GM23338 (cell line): ENCODE measurements at regions not wholly inside any gene's neighbourhood (a gene's known extent, or its start where the extent isn't known, plus 50 kb on each side); places are given as distances from the start of the nearest gene placed in this dataset.

ENCODE experiments used
- ATAC-seq: fragments of 200-7000 bp; cut with Tn5 transposase; 3 replicates; pipeline ENCODE4 v1.9.1; 2020
- DNase-seq: peaks from one replicate; pipeline ENCODE4 v3.0.0-alpha.2; 2015; ENCODE audit warnings: low spot score
- H2AFZ ChIP-seq: fragments of 200-600 bp; sonication (generic); 2 replicates; pipeline ENCODE4 v1.8.0; 2016; ENCODE audit warnings: antibody characterized with exemption, mild to moderate bottlenecking, moderate library complexity
- H3F3A ChIP-seq: fragments of 200-600 bp; sonication (generic); replicated peaks from 2 replicates; pipeline ENCODE4 v1.8.0; 2017; ENCODE audit warnings: antibody characterized with exemption, mixed run types, low read depth
- H3K27ac ChIP-seq: fragments of 200-600 bp; sonication (generic); 2 replicates; pipeline ENCODE4 v1.6.1; 2016; ENCODE audit warnings: low read depth
- H3K27me3 ChIP-seq: fragments of 200-600 bp; sonication (generic); 2 replicates; pipeline ENCODE4 v1.8.0; 2016; ENCODE audit warnings: mild to moderate bottlenecking, mixed run types, moderate library complexity; ENCODE audit not compliant: insufficient read depth
- H3K36me3 ChIP-seq: fragments of 200-600 bp; sonication (generic); 2 replicates; pipeline ENCODE4 v1.8.0; 2016; ENCODE audit warnings: mild to moderate bottlenecking; ENCODE audit not compliant: insufficient read depth
- H3K4me1 ChIP-seq: fragments of 200-600 bp; sonication (generic); 2 replicates; pipeline ENCODE4 v1.8.0; 2016; ENCODE audit warnings: mild to moderate bottlenecking, moderate library complexity; ENCODE audit not compliant: insufficient read depth
- H3K4me2 ChIP-seq: fragments of 200-600 bp; sonication (generic); 2 replicates; pipeline ENCODE4 v1.7.1; 2017; ENCODE audit warnings: mixed run types
- H3K4me3 ChIP-seq: fragments of 200-600 bp; sonication (generic); 2 replicates; pipeline ENCODE4 v1.6.1; 2016; ENCODE audit warnings: mixed run types
- H3K79me2 ChIP-seq: fragments of 200-600 bp; sonication (generic); replicated peaks from 2 replicates; pipeline ENCODE4 v1.8.0; 2017; ENCODE audit warnings: mild to moderate bottlenecking; ENCODE audit not compliant: insufficient read depth
- H3K9me2 ChIP-seq: fragments of 200-600 bp; sonication (generic); 2 replicates; pipeline ENCODE4 v1.8.0; 2017; ENCODE audit not compliant: insufficient read depth
- H4K20me1 ChIP-seq: fragments of 200-600 bp; sonication (generic); replicated peaks from 2 replicates; pipeline ENCODE4 v1.8.0; 2017; ENCODE audit warnings: mild to moderate bottlenecking; ENCODE audit not compliant: insufficient read depth
- H3K27ac Mint-ChIP-seq: 2 replicates; pipeline ENCODE4 v1.8.0; 2020; ENCODE audit warnings: inconsistent platforms, mild to moderate bottlenecking, moderate library complexity, mixed read lengths
- H3K27me3 Mint-ChIP-seq: 3 replicates; pipeline ENCODE4 v1.8.0; 2022; ENCODE audit warnings: low read depth, mild to moderate bottlenecking, moderate library complexity, mixed read lengths, inconsistent platforms; ENCODE audit not compliant: insufficient read depth, poor library complexity
- H3K36me3 Mint-ChIP-seq: 3 replicates; pipeline ENCODE4 v1.8.0; 2021; ENCODE audit warnings: low read depth, mild to moderate bottlenecking, inconsistent platforms, moderate library complexity, mixed read lengths
- H3K4me1 Mint-ChIP-seq: 3 replicates; pipeline ENCODE4 v1.8.0; 2020; ENCODE audit warnings: mild to moderate bottlenecking, inconsistent platforms, mixed read lengths
- H3K4me3 Mint-ChIP-seq: 3 replicates; pipeline ENCODE4 v1.8.0; 2021; ENCODE audit warnings: moderate library complexity, mild to moderate bottlenecking, inconsistent platforms, mixed read lengths
- H3K9me3 Mint-ChIP-seq: 3 replicates; pipeline ENCODE4 v1.8.0; 2020; ENCODE audit warnings: moderate library complexity, mild to moderate bottlenecking, inconsistent platforms, mixed read lengths
- CREB1 ChIP-seq: fragments of 250-450 bp; sonication (Bioruptor Pico); IDR thresholded peaks from 2 replicates; pipeline ENCODE4 v1.5.0; 2020; ENCODE audit warnings: low read depth, mild to moderate bottlenecking, moderate library complexity
- CTCF ChIP-seq, 2 experiments: fragments of 200-600 bp in 1 of 2; sonication (generic) in 1 of 2; conservative IDR thresholded peaks; 2 replicates each; pipeline versions ENCODE4 v1.5.1 to v1.6.1; 2016 to 2017; ENCODE audit warnings: antibody characterized with exemption in 2 of 2, low read depth in 2 of 2, mild to moderate bottlenecking in 2 of 2, moderate library complexity in 1 of 2
- ETS1 ChIP-seq: IDR thresholded peaks from 2 replicates; pipeline ENCODE4 v1.6.1; 2016; ENCODE audit warnings: antibody characterized with exemption
- EZH2 ChIP-seq: fragments of 200-600 bp; sonication (generic); IDR thresholded peaks from one replicate; pipeline ENCODE4 v1.8.0; 2017; ENCODE audit warnings: antibody characterized with exemption, mild to moderate bottlenecking, low read depth; ENCODE audit not compliant: unreplicated experiment
- EZH2phosphoT487 ChIP-seq: fragments of 200-600 bp; sonication (generic); IDR thresholded peaks from one replicate; pipeline ENCODE4 v1.8.1; 2018; ENCODE audit warnings: antibody characterized with exemption; ENCODE audit not compliant: unreplicated experiment
- JUNB ChIP-seq: IDR thresholded peaks from one replicate; pipeline ENCODE4 v1.6.1; 2016; ENCODE audit warnings: antibody characterized with exemption; ENCODE audit not compliant: unreplicated experiment
- NANOG ChIP-seq: IDR thresholded peaks from 2 replicates; pipeline ENCODE4 v1.6.1; 2016; ENCODE audit warnings: antibody characterized with exemption, borderline replicate concordance
- POLR2AphosphoS5 ChIP-seq: IDR thresholded peaks from 2 replicates; pipeline ENCODE4 v1.6.1; 2016; ENCODE audit warnings: antibody characterized with exemption, low read depth
- REST ChIP-seq: IDR thresholded peaks from one replicate; pipeline ENCODE4 v1.6.1; 2018; ENCODE audit warnings: antibody characterized with exemption; ENCODE audit not compliant: unreplicated experiment
- STAT1 ChIP-seq: IDR thresholded peaks from one replicate; pipeline ENCODE4 v1.6.1; 2016; ENCODE audit warnings: antibody characterized with exemption; ENCODE audit not compliant: unreplicated experiment
- TF ChIP-seq, protein P1 (sequence below): fragments of 250-450 bp; sonication (Bioruptor Pico); IDR thresholded peaks from 2 replicates; pipeline ENCODE4 v1.5.0; 2020; ENCODE audit warnings: mild to moderate bottlenecking, moderate library complexity

DNA sequence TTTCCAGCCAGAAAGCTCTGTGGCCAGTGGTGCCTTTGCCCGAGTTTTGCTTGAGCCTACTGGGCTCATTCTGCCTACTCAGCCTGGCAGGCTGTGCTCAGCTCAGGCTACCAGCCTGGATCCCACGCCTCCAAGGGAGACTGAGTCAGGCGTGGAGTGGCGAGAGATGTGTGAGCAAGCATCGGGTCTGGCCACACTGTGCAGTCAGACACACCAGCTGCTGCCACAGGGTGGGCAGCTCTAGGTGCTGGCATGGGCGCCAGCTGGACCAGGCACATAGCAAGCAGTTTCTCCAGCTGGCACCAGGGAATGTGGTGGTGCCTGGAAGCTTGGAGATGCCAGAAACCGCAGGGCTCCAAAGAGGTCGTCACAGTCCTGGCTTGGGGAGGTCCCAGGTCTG is 498.5 kb upstream of the CNTN4 start (continued):
- TF ChIP-seq, protein P1, sequence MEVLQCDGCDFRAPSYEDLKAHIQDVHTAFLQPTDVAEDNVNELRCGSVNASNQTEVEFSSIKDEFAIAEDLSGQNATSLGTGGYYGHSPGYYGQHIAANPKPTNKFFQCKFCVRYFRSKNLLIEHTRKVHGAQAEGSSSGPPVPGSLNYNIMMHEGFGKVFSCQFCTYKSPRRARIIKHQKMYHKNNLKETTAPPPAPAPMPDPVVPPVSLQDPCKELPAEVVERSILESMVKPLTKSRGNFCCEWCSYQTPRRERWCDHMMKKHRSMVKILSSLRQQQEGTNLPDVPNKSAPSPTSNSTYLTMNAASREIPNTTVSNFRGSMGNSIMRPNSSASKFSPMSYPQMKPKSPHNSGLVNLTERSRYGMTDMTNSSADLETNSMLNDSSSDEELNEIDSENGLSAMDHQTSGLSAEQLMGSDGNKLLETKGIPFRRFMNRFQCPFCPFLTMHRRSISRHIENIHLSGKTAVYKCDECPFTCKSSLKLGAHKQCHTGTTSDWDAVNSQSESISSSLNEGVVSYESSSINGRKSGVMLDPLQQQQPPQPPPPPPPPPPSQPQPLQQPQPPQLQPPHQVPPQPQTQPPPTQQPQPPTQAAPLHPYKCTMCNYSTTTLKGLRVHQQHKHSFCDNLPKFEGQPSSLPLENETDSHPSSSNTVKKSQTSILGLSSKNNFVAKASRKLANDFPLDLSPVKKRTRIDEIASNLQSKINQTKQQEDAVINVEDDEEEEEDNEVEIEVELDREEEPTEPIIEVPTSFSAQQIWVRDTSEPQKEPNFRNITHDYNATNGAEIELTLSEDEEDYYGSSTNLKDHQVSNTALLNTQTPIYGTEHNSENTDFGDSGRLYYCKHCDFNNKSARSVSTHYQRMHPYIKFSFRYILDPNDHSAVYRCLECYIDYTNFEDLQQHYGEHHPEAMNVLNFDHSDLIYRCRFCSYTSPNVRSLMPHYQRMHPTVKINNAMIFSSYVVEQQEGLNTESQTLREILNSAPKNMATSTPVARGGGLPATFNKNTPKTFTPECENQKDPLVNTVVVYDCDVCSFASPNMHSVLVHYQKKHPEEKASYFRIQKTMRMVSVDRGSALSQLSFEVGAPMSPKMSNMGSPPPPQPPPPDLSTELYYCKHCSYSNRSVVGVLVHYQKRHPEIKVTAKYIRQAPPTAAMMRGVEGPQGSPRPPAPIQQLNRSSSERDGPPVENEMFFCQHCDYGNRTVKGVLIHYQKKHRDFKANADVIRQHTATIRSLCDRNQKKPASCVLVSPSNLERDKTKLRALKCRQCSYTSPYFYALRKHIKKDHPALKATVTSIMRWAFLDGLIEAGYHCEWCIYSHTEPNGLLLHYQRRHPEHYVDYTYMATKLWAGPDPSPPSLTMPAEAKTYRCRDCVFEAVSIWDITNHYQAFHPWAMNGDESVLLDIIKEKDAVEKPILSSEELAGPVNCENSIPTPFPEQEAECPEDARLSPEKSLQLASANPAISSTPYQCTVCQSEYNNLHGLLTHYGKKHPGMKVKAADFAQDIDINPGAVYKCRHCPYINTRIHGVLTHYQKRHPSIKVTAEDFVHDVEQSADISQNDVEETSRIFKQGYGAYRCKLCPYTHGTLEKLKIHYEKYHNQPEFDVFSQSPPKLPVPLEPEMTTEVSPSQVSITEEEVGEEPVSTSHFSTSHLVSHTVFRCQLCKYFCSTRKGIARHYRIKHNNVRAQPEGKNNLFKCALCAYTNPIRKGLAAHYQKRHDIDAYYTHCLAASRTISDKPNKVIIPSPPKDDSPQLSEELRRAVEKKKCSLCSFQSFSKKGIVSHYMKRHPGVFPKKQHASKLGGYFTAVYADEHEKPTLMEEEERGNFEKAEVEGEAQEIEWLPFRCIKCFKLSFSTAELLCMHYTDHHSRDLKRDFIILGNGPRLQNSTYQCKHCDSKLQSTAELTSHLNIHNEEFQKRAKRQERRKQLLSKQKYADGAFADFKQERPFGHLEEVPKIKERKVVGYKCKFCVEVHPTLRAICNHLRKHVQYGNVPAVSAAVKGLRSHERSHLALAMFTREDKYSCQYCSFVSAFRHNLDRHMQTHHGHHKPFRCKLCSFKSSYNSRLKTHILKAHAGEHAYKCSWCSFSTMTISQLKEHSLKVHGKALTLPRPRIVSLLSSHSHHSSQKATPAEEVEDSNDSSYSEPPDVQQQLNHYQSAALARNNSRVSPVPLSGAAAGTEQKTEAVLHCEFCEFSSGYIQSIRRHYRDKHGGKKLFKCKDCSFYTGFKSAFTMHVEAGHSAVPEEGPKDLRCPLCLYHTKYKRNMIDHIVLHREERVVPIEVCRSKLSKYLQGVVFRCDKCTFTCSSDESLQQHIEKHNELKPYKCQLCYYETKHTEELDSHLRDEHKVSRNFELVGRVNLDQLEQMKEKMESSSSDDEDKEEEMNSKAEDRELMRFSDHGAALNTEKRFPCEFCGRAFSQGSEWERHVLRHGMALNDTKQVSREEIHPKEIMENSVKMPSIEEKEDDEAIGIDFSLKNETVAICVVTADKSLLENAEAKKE: no peak
- TF ChIP-seq CREB1 (no peak), CTCF (conservative IDR thresholded peaks at IDR 0.05; ENCODE audit: low read depth in 2 of 2) (no peak), EZH2phosphoT487 (no peak), STAT1 (no peak)

DNA sequence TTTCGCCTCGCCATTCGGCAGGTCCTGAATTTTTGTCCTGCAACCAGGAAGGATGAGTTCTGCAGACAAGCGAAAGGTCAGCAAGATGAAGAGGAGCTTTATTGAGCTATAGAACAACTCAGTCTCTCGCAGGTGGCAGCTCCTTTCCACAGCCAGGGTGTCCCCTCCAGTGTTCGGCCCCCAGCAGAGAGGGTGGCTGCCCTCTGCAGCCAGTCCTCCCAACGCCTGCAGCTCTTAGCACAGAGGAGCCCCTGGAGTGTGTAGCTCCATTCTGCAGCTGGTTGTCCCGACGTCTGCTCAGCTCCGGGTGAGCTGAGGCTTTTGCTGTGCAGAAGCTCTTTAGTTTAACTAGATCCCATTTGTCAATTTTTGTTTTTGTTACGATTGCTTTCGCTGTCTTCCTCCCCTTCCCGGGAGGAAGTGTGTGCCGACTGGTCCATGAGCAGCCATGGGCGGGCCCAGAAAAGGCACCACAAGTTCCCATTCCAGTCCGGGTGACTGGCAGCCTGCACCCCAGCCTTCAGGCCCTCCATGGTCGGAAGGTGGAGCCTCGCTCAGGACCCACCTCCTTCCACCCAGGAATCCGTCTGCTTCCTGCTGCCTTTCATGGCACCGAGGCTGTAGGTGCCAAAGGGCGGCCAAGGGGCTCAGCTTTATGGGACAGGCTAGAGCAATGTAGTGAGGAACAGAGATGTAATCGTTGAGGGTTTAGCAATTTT is 497.8 kb upstream of the CNTN4 start:
- Mint-ChIP-seq H3K4me3 (no peak overlapping the region), H3K27me3 (no peaks in the 10 kb centered on the region), H3K9me3 (peaks cover 88% of the 10 kb centered on the region), H3K27ac (no peak overlapping the region), H3K4me1 (no peaks in the 10 kb centered on the region), H3K36me3 (peaks cover 11% of the 10 kb centered on the region; the same call in 2 of the 3 replicates)
- Histone ChIP-seq H3K4me2 (no peak overlapping the region), H3K4me3 (no peak overlapping the region), H2AFZ (no peak overlapping the region), H3K9me2 (no peaks in the 10 kb centered on the region), H3K79me2 (no peaks in the 10 kb centered on the region), H3K27me3 (no peaks in the 10 kb centered on the region), H3K36me3 (no peaks in the 10 kb centered on the region), H3K27ac (no peak overlapping the region), H3K4me1 (no peaks in the 10 kb centered on the region), H4K20me1 (no peaks in the 10 kb centered on the region), H3F3A (no peaks in the 10 kb centered on the region)
- DNase-seq (no peak), ATAC-seq (no peak)
- TF ChIP-seq CREB1 (no peak), REST (no peak), NANOG (no peak), STAT1 (no peak), EZH2phosphoT487 (no peak), EZH2 (no peak), POLR2AphosphoS5 (no peak), JUNB (no peak), ETS1 (no peak)
